ENCODE measurements at regions not wholly inside any gene's neighbourhood (a gene's known extent, or its start where the extent isn't known, plus 50 kb on each side); places are given as distances from the start of the nearest gene placed in this dataset.

DNA sequence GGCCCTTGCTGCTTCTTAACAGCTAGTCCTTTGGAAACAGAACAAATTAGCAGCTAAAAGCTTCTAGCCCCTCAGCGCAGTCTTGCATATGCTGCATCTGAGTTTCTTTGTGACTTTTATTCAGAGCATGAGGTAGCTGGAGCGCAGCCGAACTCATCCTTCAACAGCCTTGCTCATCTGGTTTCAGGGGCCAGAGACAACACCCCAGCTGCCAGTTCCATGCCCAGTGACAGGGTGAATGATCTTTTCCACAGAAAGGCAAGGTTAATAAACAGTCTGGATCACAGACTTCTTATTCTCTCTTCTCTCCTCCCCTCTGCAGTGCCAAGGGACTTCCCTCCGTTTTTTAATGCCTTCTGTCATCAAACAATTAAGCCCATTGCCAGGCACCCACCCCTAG, 216.6 kb upstream of the INTU start:
- TF ChIP-seq, protein P1, sequence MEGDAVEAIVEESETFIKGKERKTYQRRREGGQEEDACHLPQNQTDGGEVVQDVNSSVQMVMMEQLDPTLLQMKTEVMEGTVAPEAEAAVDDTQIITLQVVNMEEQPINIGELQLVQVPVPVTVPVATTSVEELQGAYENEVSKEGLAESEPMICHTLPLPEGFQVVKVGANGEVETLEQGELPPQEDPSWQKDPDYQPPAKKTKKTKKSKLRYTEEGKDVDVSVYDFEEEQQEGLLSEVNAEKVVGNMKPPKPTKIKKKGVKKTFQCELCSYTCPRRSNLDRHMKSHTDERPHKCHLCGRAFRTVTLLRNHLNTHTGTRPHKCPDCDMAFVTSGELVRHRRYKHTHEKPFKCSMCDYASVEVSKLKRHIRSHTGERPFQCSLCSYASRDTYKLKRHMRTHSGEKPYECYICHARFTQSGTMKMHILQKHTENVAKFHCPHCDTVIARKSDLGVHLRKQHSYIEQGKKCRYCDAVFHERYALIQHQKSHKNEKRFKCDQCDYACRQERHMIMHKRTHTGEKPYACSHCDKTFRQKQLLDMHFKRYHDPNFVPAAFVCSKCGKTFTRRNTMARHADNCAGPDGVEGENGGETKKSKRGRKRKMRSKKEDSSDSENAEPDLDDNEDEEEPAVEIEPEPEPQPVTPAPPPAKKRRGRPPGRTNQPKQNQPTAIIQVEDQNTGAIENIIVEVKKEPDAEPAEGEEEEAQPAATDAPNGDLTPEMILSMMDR (IDR thresholded peaks at IDR 0.05; ENCODE audit: low read length), result no peak
- TF ChIP-seq EZH2phosphoT487 (IDR thresholded peaks at IDR 0.05; ENCODE audit: low read length), result no peak
- no peak for TF ChIP-seq EZH2 (optimal IDR thresholded peaks at IDR 0.05; ENCODE audit: low read depth, low read length)
